H9 (cell line): ENCODE measurements at regions not wholly inside any gene's neighbourhood (a gene's known extent, or its start where the extent isn't known, plus 50 kb on each side); places are given as distances from the start of the nearest gene placed in this dataset.

Experiments
- DNase-seq: peaks from one replicate; pipeline ENCODE4 v3.0.0-alpha.2; 2017
- H2AFZ ChIP-seq: one replicate; pipeline ENCODE4 v1.6.1; 2013; ENCODE audit warnings: mild to moderate bottlenecking, low read length, control low read depth, moderate library complexity
- H2AK5ac ChIP-seq: 2 replicates; pipeline ENCODE4 v1.6.1; 2013; ENCODE audit warnings: low read length, control low read depth, mixed read lengths; ENCODE audit not compliant: insufficient read length
- H2BK120ac ChIP-seq: one replicate; pipeline ENCODE4 v1.6.1; 2013; ENCODE audit warnings: low read depth, mild to moderate bottlenecking, low read length, control low read depth, inconsistent platforms; ENCODE audit not compliant: poor library complexity, severe bottlenecking
- H2BK12ac ChIP-seq: 2 replicates; pipeline ENCODE4 v1.6.1; 2013; ENCODE audit warnings: low read length, control low read depth, mixed read lengths, low read depth; ENCODE audit not compliant: insufficient read length
- H2BK15ac ChIP-seq: 2 replicates; pipeline ENCODE4 v1.6.1; 2013; ENCODE audit warnings: low read depth, low read length, control low read depth
- H2BK20ac ChIP-seq: one replicate; pipeline ENCODE4 v1.6.1; 2013; ENCODE audit warnings: low read depth, mild to moderate bottlenecking, low read length, control low read depth, inconsistent platforms; ENCODE audit not compliant: poor library complexity, severe bottlenecking
- H2BK5ac ChIP-seq: 2 replicates; pipeline ENCODE4 v1.6.1; 2013; ENCODE audit warnings: low read length, control low read depth, mixed read lengths; ENCODE audit not compliant: insufficient read length
- H3K14ac ChIP-seq: 2 replicates; pipeline ENCODE4 v1.6.1; 2013; ENCODE audit warnings: low read length, control low read depth; ENCODE audit not compliant: insufficient read depth
- H3K18ac ChIP-seq: 2 replicates; pipeline ENCODE4 v1.6.1; 2013; ENCODE audit warnings: low read depth, mild to moderate bottlenecking, mixed read lengths, low read length, control low read depth; ENCODE audit not compliant: insufficient read length
- H3K23ac ChIP-seq: 2 replicates; pipeline ENCODE4 v1.6.1; 2013; ENCODE audit warnings: low read length, control low read depth, mixed read lengths, low read depth; ENCODE audit not compliant: insufficient read length
- H3K23me2 ChIP-seq: 2 replicates; pipeline ENCODE4 v1.6.1; 2013; ENCODE audit warnings: low read depth, mild to moderate bottlenecking, mixed read lengths, low read length, control low read depth; ENCODE audit not compliant: insufficient read length, poor library complexity, severe bottlenecking
- H3K27ac ChIP-seq: 2 replicates; pipeline ENCODE4 v1.5.1; 2013; ENCODE audit warnings: low read length, control low read depth, mixed read lengths, low read depth; ENCODE audit not compliant: insufficient read length
- H3K27me3 ChIP-seq: 2 replicates; pipeline ENCODE4 v1.6.1; 2013; ENCODE audit warnings: low read length, control low read depth, inconsistent platforms; ENCODE audit not compliant: insufficient read depth
- H3K4ac ChIP-seq: 2 replicates; pipeline ENCODE4 v1.6.1; 2013; ENCODE audit warnings: low read depth, mild to moderate bottlenecking, control low read depth, inconsistent platforms, low read length, moderate library complexity
- H3K4me1 ChIP-seq: 2 replicates; pipeline ENCODE4 v1.6.1; 2013; ENCODE audit warnings: low read length, control low read depth, inconsistent platforms; ENCODE audit not compliant: insufficient read depth
- H3K4me2 ChIP-seq: 2 replicates; pipeline ENCODE4 v1.6.1; 2013; ENCODE audit warnings: low read length, control low read depth, mixed read lengths; ENCODE audit not compliant: insufficient read length, insufficient read depth
- H3K56ac ChIP-seq: 2 replicates; pipeline ENCODE4 v1.6.1; 2013; ENCODE audit warnings: low read depth, mild to moderate bottlenecking, mixed read lengths, low read length, control low read depth; ENCODE audit not compliant: insufficient read length
- H3K79me1 ChIP-seq: 2 replicates; pipeline ENCODE4 v1.6.1; 2013; ENCODE audit warnings: low read depth, mild to moderate bottlenecking, moderate library complexity, low read length, control low read depth, inconsistent platforms; ENCODE audit not compliant: insufficient read depth, poor library complexity, severe bottlenecking
- H3K79me2 ChIP-seq: 2 replicates; pipeline ENCODE4 v1.6.1; 2013; ENCODE audit warnings: low read length, control low read depth, inconsistent platforms; ENCODE audit not compliant: insufficient read depth
- H3K9ac ChIP-seq: 2 replicates; pipeline ENCODE4 v1.6.1; 2013; ENCODE audit warnings: low read length, control low read depth, mixed read lengths; ENCODE audit not compliant: insufficient read length; ENCODE audit errors: extremely low read depth
- H3K9me3 ChIP-seq: one replicate; pipeline ENCODE4 v1.6.1; 2013; ENCODE audit warnings: low read depth, low read length, inconsistent platforms; ENCODE audit not compliant: control insufficient read depth
- H3T11ph ChIP-seq: one replicate; pipeline ENCODE4 v1.6.1; 2013; ENCODE audit warnings: mild to moderate bottlenecking, low read length, control low read depth, inconsistent platforms
- H4K20me1 ChIP-seq: one replicate; pipeline ENCODE4 v1.6.1; 2013; ENCODE audit not compliant: control insufficient read depth, insufficient read length, insufficient read depth
- H4K5ac ChIP-seq: 2 replicates; pipeline ENCODE4 v1.6.1; 2013; ENCODE audit warnings: low read depth, mild to moderate bottlenecking, mixed read lengths, low read length, control low read depth; ENCODE audit not compliant: insufficient read length
- H4K8ac ChIP-seq: replicated peaks from 2 replicates; pipeline ENCODE4 v1.6.1; 2013; ENCODE audit warnings: low read length, control low read depth, mixed read lengths, low read depth; ENCODE audit not compliant: insufficient read length
- H4K91ac ChIP-seq: 2 replicates; pipeline ENCODE4 v1.6.1; 2013; ENCODE audit warnings: low read depth, mild to moderate bottlenecking, moderate library complexity, mixed read lengths, low read length, control low read depth; ENCODE audit not compliant: insufficient read length
- H3K27ac Mint-ChIP-seq, 3 experiments: 2 replicates in 2 of 3; 3 replicates in 1 of 3; pipeline ENCODE4 v1.8.0; 2020 to 2021; ENCODE audit warnings: mixed read lengths in 3 of 3, mild to moderate bottlenecking in 1 of 3, moderate library complexity in 1 of 3
- H3K27me3 Mint-ChIP-seq: 2 replicates; pipeline ENCODE4 v1.8.0; 2021; ENCODE audit warnings: low read depth, mild to moderate bottlenecking, moderate library complexity, mixed read lengths
- H3K36me3 Mint-ChIP-seq, 3 experiments: 2 replicates in 2 of 3; 3 replicates in 1 of 3; pipeline ENCODE4 v1.8.0; 2020 to 2021; ENCODE audit warnings: low read depth in 3 of 3, mixed read lengths in 3 of 3; ENCODE audit not compliant: insufficient read depth in 1 of 3
- H3K4me1 Mint-ChIP-seq, 2 experiments: 2 replicates each; pipeline ENCODE4 v1.8.0; 2020; ENCODE audit warnings: mixed read lengths in 2 of 2
- H3K4me3 Mint-ChIP-seq, 2 experiments: 2 replicates in 1 of 2; 3 replicates in 1 of 2; pipeline ENCODE4 v1.8.0; 2020 to 2021; ENCODE audit warnings: mild to moderate bottlenecking in 2 of 2, mixed read lengths in 2 of 2, moderate library complexity in 1 of 2
- H3K9me3 Mint-ChIP-seq, 2 experiments: 2 replicates in 1 of 2; 3 replicates in 1 of 2; pipeline ENCODE4 v1.8.0; 2020; ENCODE audit warnings: mild to moderate bottlenecking in 2 of 2, mixed read lengths in 2 of 2, moderate library complexity in 1 of 2
- WGBS: extraction: QIAGEN DNeasy Blood & Tissue Kit; methylation state at CpG from one replicate; pipeline ENCODE4 v1.1.7; 2013; ENCODE audit warnings: missing lambda C conversion rate, low lambda C conversion rate, mixed read lengths; ENCODE audit not compliant: insufficient read length; ENCODE audit errors: extremely low coverage; 5-methylcytosine and 5-hydroxymethylcytosine counted together
- TF ChIP-seq, protein P1 (sequence below): fragments of 200-600 bp; sonication (generic); conservative IDR thresholded peaks from 3 replicates; pipeline ENCODE4 v1.8.0; 2021; ENCODE audit warnings: antibody characterized with exemption, mild to moderate bottlenecking

DNA sequence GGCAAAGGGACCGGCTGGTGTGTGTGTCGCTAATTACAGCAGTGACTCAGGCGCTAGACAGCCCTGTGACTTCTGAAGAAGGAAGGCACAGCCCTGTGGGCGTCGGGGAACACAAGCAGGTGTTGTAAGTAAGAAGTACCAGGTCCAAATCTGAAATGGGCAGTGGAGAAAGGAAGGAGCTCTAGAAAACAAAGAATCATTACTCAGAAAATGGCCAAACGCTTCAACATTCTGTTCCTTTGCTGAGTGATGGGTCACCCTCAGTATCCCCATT is 106.8 kb downstream of the PXDC1 start:
- H3K4me3 Mint-ChIP-seq = no peak overlapping the region
- no peak overlapping the region for H4K8ac ChIP-seq

More for the DNA sequence above, 106.8 kb downstream of the PXDC1 start:
- H2BK15ac ChIP-seq = no peak overlapping the region
- DNase-seq = no peak
- H3K79me2 ChIP-seq = no peaks in the 10 kb centered on the region
- H2AK5ac ChIP-seq = no peak overlapping the region
- H2AFZ ChIP-seq = no peak overlapping the region
- no peaks in the 10 kb centered on the region for H3K9me3 ChIP-seq
- H2BK120ac ChIP-seq = no peak overlapping the region
- no peak overlapping the region for H3K27ac ChIP-seq
- Mint-ChIP-seq H3K4me1 (peaks cover 0 to 2% of the 10 kb centered on the region in 2 experiments; a peak in 1 of 4 replicates), H3K36me3 (no peaks in the 10 kb centered on the region), H3K9me3 (no peaks in the 10 kb centered on the region), H3K27me3 (no peaks in the 10 kb centered on the region; the same call in 1 of the 2 replicates), H3K27ac (no peak overlapping the region)
- no peak overlapping the region for H2BK20ac ChIP-seq
- H3K79me1 ChIP-seq = no peaks in the 10 kb centered on the region
- no peak overlapping the region for H3K9ac ChIP-seq
- H3K56ac ChIP-seq = no peak overlapping the region
- no peak overlapping the region for H2BK5ac ChIP-seq
- no CpG with 5 or more reads among the region's 6 CpGs for WGBS
- H3K4ac ChIP-seq = no peak overlapping the region
- no peak overlapping the region for H4K91ac ChIP-seq
- TF ChIP-seq, protein P1, sequence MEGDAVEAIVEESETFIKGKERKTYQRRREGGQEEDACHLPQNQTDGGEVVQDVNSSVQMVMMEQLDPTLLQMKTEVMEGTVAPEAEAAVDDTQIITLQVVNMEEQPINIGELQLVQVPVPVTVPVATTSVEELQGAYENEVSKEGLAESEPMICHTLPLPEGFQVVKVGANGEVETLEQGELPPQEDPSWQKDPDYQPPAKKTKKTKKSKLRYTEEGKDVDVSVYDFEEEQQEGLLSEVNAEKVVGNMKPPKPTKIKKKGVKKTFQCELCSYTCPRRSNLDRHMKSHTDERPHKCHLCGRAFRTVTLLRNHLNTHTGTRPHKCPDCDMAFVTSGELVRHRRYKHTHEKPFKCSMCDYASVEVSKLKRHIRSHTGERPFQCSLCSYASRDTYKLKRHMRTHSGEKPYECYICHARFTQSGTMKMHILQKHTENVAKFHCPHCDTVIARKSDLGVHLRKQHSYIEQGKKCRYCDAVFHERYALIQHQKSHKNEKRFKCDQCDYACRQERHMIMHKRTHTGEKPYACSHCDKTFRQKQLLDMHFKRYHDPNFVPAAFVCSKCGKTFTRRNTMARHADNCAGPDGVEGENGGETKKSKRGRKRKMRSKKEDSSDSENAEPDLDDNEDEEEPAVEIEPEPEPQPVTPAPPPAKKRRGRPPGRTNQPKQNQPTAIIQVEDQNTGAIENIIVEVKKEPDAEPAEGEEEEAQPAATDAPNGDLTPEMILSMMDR = no peak
- H3K23ac ChIP-seq = no peak overlapping the region
- no peak overlapping the region for H3K4me2 ChIP-seq
- H3K27me3 ChIP-seq = no peaks in the 10 kb centered on the region
- H4K20me1 ChIP-seq = no peaks in the 10 kb centered on the region
- no peak overlapping the region for H4K5ac ChIP-seq
- H3K4me1 ChIP-seq = no peaks in the 10 kb centered on the region
- no peak overlapping the region for H3K14ac ChIP-seq
- no peaks in the 10 kb centered on the region for H3K23me2 ChIP-seq
- H2BK12ac ChIP-seq = no peak overlapping the region
- H3K18ac ChIP-seq = no peak overlapping the region
- H3T11ph ChIP-seq = no peak overlapping the region
